Activated T-cell treated with anti-CD3 and anti-CD28 coated beads for 48 hours (primary cell): ENCODE measurements at regions not wholly inside any gene's neighbourhood (a gene's known extent, or its start where the extent isn't known, plus 50 kb on each side); places are given as distances from the start of the nearest gene placed in this dataset.

Experiments
- DNase-seq: peaks from one replicate; pipeline ENCODE4 v3.0.0-alpha.2; 2020; ENCODE audit warnings: low read depth

DNA sequence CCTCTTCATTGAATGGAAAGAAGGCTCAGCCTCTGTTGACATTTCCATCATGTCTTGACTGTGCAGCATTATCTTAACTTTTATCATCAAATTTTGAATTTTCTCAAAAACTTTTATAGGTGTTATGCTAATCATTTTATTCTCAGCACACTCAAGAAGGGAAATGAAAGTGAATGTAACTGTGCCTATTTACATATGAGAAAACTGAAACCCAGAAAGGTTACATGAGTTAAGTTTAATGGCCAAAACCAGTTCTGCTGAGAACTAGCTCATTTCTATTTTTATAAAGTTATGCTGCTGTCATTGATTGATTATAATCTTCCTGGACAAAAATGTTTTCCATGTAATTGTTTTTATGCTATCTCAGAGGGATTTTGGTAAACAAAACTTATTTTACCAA lies 618.8 kb upstream of the NRXN1 start:
- DNase-seq, result no peak

GRCh38 chr2:51649366-51649765 lies 617.4 kb upstream of the NRXN1 start:
- no peak for DNase-seq

DNA sequence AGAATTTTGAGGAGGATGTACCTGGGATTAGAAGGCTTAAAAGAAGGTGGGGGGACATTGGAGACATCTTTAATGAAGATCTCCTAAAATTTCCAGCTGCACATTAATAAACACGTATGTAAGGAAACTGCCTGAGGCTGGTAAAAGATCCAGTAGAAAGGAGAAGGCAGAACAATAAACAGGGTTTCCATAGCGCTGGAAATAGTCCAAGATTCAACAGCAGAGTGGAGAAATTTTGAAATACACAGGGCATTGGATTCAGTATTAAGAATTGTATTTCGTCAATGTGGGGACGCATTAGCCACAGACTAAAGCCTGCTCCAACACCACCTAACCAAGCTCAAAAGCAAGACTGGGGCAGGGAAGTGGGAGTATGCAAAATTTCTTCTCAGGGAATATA lies 606.9 kb upstream of the NRXN1 start:
- no peak for DNase-seq

GRCh38 chr2:51633073-51633472 lies 601.1 kb upstream of the NRXN1 start:
- no peak for DNase-seq

- DNase-seq, result no peak
These were observed 597.5 kb upstream of the NRXN1 start for GRCh38 chr2:51629406-51629805.

- no peak for DNase-seq
These were observed 597.0 kb upstream of the NRXN1 start for GRCh38 chr2:51628917-51629316.

DNA sequence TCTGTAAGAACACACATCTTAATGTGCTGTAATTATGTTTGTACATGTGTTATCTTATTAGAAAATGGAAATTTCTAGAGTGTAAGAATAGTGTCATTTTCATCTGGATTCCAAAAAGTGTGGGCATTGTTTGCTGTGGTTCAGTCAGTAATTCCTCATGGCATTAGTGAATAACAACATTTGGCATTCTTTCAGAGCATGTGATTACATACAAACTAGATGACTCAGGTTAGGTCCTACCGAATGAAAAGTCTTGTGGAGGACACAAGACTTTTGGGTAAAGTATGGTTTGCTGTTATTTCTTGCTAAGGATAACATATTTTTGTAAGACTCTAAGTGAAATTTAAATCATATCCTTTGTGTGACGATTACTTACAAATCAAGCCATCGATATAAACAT lies 593.1 kb upstream of the NRXN1 start:
- DNase-seq, result no peak

GRCh38 chr2:51620796-51621195 lies 588.9 kb upstream of the NRXN1 start:
- no peak for DNase-seq

- no peak for DNase-seq
These were observed 588.0 kb upstream of the NRXN1 start for GRCh38 chr2:51619961-51620360.

DNA sequence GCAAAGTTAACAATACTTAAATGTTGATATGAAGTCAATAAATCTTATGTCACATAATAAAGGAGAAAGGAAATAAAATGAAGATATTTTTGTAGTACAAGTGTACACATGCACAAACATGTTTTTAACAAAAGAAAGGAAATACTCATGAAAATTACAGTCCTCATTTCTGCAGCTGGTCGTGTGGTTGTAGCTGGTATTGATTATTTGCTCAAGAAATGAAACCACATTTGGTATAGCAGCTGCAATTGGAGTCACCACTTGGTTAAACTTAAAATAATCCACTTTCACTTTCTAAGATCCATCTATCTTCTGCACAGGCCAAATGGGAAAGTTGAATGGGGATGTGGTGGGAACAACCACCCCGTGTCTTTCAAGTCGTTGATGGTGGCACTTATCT lies 580.5 kb upstream of the NRXN1 start:
- no peak for DNase-seq

DNA sequence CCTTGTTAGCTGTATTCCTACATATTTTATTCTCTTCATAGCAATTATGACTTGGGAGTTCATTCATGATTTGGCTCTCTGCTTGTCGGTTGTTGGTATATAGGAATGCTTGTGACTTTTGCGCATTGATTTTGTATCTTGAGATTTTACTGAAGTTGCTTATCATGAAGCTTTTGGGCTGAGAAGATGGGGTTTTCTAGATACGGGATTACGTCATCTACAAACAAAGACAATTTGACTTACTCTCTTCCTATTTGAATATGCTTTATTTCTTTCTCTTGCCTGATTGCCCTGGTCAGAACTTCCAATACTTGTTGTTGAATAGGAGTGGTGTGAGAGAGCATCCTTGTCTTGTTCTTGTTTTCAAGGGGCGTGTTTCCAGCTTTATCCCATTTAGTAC lies 569.8 kb upstream of the NRXN1 start:
- DNase-seq, result no peak

DNA sequence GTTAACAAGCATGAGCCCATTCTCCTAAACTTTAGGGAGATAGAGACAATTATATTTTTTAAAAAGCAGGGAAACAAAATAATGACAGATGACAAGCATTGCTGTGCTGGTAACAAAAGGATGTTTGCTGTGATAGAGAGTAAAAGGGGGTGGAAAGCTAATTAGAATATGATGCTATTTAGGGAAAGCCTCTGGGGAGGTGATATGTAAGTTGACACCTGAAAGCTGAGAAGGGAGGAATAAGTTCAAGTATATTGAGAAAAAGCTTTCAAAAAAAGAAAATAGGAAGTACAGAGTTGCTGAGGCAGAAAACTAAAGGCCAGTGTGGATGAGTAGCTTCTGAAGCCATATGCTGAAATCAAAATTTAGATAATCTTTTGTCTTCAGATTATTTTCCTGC lies 565.2 kb upstream of the NRXN1 start:
- DNase-seq, result no peak

DNA sequence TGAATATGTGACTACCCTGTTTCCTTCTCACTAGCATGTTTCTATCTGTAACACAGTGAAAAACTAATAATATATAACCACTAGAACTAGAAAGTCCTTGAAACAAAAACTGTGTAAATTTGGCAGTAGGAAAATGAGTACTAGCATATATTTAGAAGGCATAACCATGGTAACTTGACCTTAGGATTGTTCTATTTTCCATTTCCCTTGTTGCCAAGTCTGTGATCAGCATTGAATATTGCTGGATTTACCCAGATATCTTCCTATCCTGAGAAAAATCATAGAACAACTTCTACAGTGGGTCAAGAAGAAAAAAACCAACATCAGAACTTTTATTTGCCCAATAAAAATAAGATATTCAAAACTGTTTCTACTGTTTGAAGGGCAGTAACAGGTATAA lies 563.9 kb upstream of the NRXN1 start:
- no peak for DNase-seq

- no peak for DNase-seq
These were observed 549.8 kb upstream of the NRXN1 start for GRCh38 chr2:51581636-51582267.

GRCh38 chr2:51579412-51579811 lies 547.5 kb upstream of the NRXN1 start:
- no peak for DNase-seq

GRCh38 chr2:51575181-51575580 lies 543.2 kb upstream of the NRXN1 start:
- no peak for DNase-seq

DNA sequence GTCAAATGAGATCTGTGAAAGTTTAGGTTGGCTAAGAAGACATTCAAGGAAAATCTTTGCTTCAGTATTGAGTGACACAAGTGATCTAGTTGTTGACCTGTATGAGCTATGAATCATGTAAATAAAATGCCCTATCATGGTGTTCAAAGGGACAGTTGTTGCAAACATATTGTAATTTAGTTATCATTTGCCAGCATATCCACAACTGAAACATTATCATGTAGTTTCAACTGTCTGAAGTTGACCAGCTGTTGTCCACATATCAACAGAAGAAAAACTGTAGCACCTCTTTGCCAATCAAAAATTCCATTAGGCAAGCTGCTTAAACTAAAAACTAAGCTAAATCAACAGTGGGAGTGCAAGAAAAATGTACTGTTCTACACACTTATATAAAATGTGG lies 527.1 kb upstream of the NRXN1 start:
- DNase-seq, result no peak

DNA sequence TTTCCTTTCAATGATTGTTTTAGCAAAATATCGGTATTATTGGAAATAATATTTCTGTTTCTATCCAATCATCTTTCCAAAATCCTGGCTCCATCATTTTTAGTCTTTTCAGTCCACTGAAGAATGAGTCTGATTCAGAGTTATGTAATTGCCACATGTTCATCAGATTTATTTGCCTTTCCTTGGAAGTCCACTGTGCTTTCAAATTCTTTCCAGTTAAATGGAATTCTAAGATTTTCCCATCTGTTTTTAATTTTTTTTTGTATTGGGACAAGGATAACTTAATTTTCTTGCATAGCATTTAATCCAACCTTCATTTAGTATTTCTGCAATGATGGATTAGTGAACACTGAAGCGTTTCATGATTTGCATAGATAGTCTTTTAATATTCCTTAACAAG lies 521.5 kb upstream of the NRXN1 start:
- DNase-seq, result no peak

DNA sequence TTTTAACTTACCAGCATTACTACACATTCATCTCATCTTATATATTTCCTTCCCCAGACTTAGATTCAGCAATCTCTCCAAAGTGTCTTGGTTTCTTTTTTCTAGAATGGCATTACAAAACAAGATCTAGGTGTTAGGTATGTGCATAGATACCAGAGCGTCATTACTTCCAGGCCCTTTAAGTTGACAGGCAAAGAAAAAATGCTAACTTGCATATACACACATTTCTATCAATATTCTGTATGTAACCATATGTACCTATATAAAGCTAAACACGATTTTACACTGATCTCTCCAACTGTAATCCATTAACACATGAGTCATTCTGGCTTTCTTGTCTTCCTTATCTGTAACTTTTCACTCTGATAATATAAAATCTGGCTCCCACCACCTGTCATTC lies 503.8 kb upstream of the NRXN1 start:
- DNase-seq, result no peak

GRCh38 chr2:51534166-51534565 lies 502.2 kb upstream of the NRXN1 start:
- DNase-seq, result no peak

DNA sequence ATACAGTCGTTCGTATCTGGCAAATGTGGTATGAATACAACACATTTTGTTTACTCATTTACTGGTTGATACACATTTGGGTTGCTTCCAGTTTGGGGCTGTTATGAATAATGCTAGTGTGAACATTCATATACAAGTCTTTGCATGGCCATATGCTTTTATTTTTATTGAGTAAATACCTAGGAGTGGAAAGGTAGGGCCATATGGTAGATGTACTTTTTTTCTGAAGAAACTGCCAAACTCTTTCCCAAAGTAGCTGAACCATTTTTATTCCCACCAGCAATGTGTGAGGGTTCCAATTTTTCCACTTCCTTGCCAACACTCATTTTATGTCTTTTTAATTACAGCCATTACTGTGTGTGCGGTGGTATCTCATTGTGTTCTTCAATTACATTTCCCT lies 496.2 kb upstream of the NRXN1 start:
- DNase-seq, result no peak

DNA sequence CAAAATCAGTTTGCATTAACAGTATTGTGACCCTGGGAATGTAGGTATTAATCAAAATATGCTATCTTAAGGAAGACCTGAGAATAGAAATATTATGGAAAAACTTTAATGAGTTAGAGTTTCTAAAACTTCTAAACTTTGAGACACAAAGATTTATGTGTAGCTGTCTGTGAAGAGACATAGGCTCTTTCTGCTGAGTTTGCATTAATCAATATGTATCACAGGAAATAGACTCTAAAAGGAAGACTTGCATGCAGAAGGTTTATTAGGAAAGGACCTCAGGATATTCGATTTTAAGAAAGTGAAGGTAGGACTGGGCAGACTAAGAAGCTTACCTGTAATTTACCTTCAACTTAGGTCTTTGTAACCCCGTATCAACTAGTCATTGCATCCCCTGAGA lies 494.8 kb upstream of the NRXN1 start:
- no peak for DNase-seq

- no peak for DNase-seq
These were observed 484.7 kb upstream of the NRXN1 start for GRCh38 chr2:51516667-51517066.

DNA sequence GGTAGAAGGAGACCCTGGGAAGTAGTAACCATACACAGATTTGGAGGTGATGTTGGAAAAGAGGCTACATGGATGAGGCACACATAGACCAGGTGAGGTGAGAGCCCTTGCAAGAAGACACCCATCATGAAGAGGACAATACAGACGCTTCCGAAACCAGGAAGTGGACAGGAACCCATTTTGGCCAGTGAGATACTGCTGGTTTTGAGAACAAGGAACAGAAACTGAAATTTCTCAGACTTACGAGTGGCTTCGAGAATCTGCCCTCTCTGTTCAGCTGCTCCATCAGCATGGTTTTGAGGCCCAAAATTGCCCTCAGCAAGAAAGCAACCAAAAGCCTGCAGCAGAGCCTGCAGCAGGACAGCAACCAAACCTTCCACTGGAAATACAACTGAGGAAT lies 479.1 kb upstream of the NRXN1 start:
- DNase-seq, result no peak

DNA sequence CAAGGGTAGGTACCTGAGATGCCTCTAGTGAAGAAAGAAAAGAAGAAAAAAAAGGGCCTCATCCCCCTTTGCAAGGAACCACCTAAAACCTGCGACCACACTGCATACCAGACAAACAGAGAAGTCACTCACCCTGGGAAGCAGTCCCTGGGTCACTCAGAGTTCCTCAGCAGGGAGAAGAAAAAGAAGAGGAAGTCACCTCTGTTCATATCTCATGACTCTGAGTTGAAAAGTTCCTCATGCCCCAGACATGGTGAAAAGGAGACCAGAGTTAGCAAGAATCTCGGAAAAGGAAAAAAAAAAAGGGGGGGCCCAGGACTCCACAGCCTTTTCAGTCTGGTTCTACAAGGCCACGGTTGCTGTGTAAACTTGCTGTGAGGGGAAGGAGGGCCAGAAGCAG lies 478.4 kb upstream of the NRXN1 start:
- DNase-seq, result no peak
